ENCODE measurements at regions not wholly inside any gene's neighbourhood (a gene's known extent, or its start where the extent isn't known, plus 50 kb on each side); places are given as distances from the start of the nearest gene placed in this dataset.
"Not testable (repeated sequence)": the region's sequence is repeated elsewhere in the genome, so short reads cannot be mapped to it uniquely, and the experiment has no call there.

DNA sequence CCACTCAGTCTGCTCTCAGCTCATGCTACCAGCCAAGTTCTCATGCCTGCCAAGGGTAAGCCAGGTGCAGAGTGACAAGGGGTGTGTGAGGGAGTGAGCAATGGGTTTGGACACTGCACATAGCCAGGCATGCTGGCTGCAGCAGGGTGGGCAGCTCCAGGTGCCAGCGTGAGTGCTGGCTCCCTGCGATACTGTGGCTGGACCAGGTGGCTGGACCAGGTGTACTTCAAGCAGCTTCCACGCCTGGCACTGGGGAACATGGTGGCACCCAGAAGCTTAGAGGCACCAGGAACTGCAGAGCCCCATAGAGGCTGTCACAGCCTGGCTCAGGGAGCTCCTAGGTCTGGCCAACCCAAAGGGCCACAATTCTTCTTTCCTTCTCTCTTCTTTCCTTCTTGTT lies 234.9 kb upstream of the GIMD1 start:
- DNase-seq (ENCODE audit: low read depth in 1 of 2, low spot score in 1 of 2) = no peak

DNA sequence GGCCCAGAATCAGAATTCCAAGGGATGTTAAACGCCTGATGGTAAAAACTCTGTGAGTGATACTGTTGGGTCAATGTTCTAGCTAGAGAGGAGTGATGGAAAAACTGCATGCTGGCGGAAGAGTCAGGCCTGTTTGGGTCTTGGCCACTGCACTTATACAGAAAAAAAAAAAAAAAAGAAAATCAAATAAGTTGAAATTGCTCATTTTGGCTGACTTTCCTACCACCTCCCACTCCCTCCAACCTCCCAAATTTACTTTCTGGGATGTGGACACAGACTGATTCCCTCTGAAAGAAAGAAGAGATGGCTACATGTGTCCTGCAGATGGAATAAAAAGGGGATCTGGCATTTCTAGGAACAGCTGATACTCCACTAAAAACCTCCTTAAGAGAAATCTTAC lies 234.1 kb upstream of the GIMD1 start:
- DNase-seq (ENCODE audit: low read depth in 1 of 2, low spot score in 1 of 2) = no peak

DNA sequence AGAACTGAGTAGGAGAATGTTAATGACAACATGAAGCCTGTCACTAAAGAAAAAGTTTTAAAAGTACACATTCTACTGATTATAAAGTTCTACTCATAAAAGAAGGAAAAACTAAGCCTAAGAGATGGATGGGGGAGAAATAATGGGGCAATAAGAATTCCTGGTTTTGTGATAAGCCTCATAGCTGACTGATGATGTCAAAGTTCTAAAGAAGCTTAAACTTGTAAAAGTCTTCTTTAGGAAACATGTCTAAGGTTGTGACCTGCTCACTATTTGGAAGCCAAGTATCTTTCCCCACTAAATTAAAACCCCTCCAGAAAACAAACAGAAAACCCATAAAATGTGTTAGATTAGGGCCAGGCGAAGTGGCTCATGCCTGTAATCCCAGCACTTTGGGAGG lies 232.9 kb upstream of the GIMD1 start:
- DNase-seq (ENCODE audit: low read depth in 1 of 2, low spot score in 1 of 2) = no peak

DNA sequence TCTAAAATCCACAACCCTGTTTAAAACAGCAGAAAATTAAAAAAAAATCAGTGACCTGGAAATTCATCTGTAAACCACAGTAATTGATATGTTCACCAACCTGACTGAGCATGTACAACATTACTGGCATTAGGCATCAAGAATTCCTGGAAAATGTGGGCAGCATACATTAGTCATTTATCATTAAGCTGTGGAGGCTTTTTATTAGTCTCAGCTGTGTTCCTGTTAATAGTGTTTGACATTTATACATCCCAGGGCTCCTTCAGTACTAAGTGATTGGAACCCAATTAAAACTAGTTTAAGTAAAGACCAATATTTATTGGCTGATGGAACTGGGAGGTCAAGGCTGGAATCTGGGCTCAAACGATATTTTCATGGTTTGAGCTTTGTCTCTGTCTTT lies 227.3 kb upstream of the GIMD1 start:
- no peak for DNase-seq (ENCODE audit: low read depth in 1 of 2, low spot score in 1 of 2)

DNA sequence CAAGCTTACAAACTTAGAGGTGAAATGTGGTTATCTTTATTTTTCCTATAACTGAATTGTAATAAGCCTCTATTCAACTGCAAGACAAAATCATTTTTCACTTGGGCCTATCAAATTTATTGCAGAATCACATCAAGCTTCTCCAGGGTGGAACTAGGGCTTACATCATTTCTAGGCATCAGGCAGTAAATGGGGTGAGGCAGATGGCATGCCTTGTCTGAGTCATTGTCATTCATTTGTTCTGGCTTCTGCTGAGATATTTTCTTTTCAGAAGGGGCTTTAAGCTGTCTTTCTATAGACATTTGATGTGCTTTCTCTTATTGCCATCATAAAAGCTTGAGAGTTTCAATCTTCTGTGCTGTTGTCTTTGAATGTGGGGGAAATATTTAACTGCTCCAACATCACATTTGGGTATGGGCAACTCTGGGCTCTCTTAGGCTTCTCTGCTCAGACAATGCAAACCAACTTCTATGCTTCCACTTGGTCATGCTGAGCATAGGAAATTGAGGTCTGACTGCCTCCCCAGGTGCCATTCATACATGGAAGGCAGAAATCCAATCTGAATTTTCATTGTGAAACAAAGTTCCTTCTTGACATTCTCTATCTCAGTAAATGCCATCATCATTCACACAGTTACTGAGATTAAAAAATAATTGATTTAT lies 225.8 kb upstream of the GIMD1 start:
- no peak for DNase-seq (ENCODE audit: low read depth in 1 of 2, low spot score in 1 of 2)

DNA sequence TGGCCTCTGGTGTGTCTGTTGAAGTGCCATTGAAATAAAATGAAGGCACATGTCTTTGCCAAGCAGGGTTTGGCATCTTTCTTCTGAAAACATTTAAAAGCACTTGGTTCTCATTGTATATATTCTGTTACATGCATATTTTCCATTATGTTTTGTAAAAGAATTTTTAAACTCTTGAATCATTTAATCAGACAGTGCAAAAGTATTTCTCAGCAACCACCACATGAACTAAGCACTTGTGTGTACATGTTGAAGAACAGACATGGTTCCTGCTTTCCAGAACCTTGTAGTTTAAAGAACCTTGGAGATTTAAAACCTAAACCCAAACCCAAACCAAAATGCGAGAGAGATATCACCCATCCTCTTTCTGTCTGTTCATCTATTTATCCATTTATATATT lies 220.3 kb upstream of the GIMD1 start:
- no peak for DNase-seq (ENCODE audit: low read depth in 1 of 2, low spot score in 1 of 2)

DNA sequence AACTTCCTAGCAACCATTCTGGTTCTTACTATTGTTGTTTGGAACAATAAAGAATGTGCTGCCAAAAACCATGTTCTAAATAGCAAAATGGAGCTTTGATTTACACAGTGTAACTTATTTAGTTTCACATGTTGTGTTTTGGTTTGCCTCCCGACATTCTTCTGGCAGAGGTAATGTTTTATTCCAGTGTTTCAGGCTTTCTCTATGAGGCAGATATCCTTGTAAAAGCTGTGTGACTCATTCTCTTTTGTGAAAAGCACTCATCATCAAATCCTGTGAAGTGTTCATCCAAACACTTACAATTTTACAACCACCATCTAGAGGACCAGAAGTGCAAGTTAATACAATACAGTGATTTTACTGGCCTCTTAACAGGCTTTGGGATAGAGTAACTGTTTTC lies 219.0 kb upstream of the GIMD1 start:
- DNase-seq (ENCODE audit: low read depth in 1 of 2, low spot score in 1 of 2) = no peak

DNA sequence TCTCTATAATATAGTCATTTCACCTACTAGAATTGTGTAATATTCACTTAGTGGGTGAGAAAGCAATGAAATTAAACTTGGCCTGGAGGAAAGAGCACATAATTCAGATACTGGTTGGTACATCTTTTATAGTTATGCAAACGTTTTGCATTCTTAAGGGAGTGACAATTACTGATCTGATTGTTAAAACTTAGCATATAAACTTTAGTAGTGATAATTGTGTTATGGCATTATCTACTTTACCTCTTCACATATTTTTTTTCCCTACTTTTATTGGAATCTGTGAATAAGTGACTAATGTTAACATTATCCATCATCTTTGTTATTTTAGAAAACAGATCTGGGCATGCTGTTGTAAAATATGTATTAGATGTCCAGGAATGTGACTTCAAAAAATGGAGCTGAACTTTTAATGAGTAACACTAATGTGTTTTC lies 217.4 kb upstream of the GIMD1 start:
- no peak for DNase-seq (ENCODE audit: low read depth in 1 of 2, low spot score in 1 of 2)

DNA sequence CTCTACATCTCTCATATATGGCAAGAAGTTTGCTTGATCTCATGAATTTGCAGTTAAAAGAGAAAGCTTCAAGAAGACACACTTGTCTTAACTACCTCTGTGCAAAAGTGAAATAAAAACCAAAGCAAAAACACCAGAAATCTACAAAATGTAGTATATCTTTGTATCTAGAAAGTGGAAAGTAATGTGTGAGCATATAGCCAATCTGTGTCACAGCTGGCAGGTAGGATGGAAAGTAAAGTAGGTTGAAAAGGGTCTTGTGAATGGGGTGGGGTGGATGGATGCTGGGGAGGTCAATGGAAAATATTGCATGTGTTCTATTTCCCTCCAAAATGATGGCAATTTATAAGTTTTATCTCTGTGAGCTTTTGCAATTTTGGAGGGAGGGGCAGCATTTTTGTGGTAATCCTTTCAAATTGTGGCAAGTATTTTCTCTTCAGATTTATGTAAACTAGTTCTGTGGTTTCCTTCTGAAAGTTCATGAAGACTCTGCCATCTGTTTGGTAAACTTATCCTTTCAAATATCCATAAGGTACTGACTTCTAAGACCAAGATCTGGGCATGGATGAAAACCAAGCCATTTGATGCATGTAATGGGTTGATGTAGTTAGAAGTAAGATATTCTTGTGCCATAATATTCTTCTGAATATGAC lies 215.9 kb upstream of the GIMD1 start:
- DNase-seq (ENCODE audit: low read depth in 1 of 2, low spot score in 1 of 2) = no peak

DNA sequence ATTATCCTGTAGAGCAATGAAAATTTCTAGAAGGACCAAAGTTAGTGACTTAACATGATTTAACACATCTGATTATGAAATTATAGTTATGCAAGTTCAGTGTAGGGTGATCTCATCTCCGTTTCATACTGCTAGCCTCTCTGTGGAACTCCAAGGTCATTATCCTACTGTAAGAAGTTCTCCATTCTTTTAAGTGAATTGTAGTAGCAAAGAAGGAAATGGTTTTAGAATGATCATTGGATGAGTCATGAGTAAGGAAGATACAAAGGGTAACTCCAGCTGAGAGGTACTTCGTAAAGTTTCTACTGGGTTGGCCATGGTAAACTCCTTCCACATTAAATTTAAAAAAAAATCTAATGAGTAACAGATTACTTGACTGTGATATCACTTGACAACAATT lies 215.0 kb upstream of the GIMD1 start:
- DNase-seq (ENCODE audit: low read depth in 1 of 2, low spot score in 1 of 2) = no peak

DNA sequence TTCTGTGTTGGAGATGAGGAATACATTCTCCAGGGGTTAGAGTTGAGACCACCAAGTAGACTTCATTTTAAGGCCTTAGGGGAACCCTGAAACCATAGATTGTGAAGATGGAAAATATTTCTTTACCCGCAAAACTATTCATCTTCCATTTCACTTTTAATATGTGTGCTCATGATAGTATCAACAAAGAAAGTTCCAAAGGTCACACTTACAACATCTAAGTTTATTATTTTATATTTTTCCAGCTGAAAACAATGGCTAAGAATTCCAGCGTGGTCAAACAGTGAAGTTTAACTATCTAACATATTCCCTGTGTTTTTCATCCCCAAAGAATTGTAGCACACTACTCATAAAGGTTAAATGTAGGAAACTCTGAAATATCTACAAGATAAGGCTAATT lies 214.5 kb upstream of the GIMD1 start:
- DNase-seq (ENCODE audit: low read depth in 1 of 2, low spot score in 1 of 2) = no peak

DNA sequence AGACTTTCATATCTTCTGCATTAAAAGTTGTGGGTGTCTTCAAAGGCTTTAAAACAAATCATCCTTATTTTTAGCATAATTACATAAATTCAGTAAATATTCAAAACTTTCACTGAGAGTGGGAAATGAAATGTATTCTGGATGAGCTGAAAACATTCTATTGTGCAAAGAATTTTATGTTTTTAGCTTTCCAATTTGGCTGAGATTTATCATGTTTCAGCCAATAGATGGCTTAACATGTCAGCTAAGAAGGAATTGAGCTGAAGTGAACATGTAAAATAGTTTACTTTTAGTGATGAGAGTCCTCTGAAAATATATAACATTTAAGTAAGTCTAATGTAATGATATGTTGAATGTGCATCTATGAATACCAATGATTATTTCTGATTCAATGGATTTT lies 213.5 kb upstream of the GIMD1 start:
- DNase-seq (ENCODE audit: low read depth in 1 of 2, low spot score in 1 of 2) = no peak

DNA sequence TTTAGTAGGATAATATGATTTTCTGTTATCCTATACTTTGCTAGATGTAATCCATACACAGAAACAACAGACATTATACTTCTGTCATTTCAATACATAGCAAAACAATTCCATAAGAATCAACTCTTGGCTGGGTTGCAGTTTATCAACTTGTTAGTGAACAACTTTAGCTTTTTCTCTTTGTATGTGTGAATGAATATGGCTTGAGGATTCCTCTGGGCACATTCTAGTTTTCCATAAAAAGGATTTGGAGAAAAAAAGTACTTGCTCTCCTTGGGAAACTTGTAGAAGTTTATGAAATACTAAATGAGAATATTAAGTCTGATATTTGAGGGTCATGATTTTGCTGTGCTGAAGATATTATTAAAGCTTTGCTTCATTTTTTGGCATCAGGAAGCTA lies 210.7 kb upstream of the GIMD1 start:
- DNase-seq (ENCODE audit: low read depth in 1 of 2, low spot score in 1 of 2) = no peak

DNA sequence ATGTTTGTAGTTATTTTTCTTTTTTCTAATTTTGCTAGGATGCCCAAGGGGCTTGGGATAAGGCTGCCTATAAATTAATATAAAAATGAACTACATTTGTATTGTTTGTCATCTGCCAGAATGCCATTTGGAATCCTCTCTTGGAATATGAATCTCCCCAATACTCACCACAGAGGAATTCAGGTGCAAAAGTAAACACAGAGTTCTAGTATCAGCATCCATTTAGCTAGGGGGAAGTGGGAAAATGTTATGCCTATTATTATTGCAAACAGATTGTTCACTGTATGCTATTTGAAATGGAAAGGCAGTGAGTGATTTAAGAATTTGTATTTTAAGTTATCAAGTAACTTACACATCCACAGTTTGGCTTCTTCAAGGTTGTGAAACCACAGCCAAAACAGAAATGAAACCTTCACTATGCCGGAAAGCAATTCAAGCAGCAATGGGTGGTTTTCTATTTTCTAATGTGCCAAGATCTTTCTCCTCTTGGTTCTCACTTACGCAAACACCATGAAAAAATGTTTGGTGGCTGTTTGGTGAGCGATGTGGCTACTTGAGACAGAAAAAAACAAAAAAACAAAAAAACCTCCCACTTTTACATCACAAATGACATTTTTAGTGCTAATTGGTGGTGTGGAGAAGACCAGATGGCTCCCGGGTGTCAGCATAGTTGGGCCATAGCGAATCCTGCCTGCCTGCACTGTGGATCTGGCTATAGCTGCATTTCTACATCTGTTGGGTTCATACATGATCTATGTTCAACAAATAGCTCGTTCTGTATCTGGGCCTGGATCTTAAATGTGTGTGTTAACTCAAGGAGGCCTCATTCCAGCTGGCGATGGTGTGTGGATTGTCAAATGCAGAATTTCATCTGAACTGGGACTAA lies 200.8 kb upstream of the GIMD1 start:
- DNase-seq (ENCODE audit: low read depth in 1 of 2, low spot score in 1 of 2) = no peak

DNA sequence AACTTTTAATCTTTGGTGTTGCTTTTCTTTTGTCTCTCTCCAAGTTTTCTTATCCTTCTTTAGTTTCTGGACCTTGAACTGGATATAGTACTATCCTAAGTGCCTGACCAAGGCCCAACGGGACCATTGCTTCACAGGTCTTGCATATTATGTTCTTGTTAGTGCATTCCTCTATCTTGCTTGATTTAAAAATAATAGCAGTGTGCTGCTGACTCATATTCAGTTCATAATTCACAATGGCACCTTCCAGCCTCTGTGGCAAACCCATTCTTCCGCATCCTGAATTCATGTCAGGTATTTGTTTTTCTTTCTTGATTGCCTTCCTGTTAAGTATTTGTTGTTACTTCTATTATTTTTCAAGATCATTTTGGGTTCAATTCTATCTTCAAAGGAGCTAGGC lies 197.1 kb upstream of the GIMD1 start:
- no peak for DNase-seq (ENCODE audit: low read depth in 1 of 2, low spot score in 1 of 2)

DNA sequence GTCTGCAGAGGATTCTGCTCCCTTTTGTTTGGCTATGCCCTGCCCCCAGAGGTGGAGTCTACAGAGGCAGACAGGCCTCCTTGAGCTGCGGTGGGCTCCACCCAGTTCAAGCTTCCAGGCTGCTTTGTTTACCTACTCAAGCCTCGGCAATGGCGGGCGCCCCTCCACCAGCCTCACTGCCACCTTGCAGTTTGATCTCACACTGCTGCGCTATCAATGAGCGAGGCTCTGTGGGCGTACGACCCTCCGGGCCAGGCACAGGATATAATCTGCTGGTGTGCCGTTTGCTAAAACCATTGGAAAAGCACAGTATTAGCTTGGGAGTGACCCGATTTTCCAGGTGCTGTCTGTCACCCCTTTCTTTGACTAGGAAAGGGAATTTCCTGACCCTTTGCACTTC lies 195.1 kb upstream of the GIMD1 start:
- not testable (repeated sequence) for DNase-seq (ENCODE audit: low read depth in 1 of 2, low spot score in 1 of 2)

DNA sequence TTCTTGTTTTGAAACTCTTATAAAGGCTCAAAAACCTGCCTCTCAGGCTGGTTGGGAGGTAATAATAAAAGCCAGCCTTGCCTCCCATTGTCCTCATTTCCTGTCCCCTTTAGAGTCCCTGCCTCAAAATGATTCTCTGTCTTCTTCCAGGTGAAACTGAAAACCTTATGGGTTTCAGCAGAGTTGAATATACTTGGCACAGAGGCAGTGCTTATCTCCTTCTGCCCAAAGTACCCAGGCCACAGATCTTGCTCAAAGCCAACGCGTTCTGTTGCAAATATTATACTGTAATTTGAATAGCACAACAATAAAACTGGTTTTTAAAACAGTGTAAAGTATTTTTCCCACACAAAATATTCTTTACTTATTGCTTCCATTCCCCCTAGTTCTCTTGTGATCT lies 183.1 kb upstream of the GIMD1 start:
- no peak for DNase-seq (ENCODE audit: low read depth in 1 of 2, low spot score in 1 of 2)

DNA sequence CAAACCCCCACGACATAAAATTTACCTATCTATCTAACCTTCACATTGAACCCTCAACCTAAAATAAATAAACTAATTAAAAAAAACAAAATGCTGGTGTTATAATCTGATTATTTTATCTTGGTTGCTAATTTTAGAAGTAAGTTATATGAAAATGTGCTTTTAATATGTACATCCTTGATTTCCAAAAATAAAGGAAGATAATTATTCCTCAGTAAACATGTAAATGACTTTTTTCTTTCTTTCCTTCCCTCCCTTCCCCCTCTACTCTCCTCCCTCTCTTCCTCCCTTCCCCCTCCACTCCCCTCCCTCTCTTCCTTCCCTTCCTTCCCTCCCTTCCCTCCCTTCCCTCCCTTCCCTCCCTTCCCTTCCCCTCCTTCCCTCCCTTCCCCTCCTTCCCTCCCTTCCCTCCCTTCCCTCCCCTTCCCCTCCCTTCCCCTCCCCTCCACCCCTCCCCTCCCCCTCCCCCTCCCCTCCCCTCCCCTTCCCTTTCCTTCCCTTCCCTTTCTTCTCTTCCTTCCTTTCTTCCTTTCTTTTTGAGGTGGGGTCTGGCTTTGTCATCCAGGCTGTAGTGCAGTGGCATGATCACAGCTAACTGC lies 180.0 kb upstream of the GIMD1 start:
- DNase-seq (ENCODE audit: low read depth in 1 of 2, low spot score in 1 of 2) = no peak

DNA sequence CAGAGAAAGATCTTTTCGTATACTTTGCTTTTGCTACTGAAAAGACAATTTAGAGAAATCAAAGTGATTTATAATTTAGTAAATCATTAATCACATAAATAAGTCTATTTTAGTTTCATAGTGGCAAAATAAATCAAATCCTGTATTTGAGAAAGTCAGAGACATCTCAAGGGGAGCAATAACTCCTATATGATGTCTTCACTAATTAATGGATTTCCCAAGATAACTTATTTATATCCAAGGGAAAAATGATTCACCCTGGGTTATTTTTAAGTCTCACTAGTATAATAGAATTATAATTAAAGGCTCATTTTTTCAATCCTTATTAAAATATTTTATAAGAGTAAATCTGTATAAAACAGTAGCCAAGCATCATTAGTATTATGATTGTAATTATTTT lies 177.8 kb upstream of the GIMD1 start:
- DNase-seq (ENCODE audit: low read depth in 1 of 2, low spot score in 1 of 2) = no peak

DNA sequence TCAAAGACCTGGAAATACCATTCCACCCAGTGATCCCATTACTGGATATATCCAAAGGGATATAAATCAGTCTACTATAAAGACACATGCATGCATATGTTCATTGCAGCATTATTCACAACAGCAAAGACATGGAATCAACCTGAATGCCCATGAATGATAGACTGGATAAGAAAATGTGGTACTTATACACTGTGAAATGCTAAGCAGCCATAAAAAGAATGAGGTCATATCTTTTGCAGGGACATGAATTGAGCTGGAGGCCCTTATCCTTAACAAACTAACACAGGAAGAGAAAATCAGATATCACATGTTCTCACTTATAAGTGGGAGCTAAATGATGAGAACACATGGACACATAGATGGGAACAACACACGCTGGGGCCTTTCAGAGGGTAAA lies 174.0 kb upstream of the GIMD1 start:
- not testable (repeated sequence) for DNase-seq (ENCODE audit: low read depth in 1 of 2, low spot score in 1 of 2)

DNA sequence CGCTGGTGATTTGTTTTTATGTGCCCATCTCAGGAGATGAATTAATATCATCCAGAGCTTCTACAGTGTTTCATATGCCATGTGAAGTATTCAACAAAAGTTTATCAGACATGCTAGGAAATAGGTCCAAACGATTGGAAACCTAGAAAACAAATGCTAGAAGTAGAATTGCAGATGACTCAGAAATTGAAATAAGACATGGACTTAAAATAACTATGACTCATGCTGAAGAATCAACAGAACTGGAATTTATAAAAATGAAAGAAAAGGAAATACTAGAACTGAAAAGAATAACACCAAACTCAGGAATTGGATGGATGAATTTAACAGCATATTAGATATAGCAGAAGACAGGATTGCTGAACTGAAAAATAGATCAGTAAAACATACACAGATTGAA lies 172.7 kb upstream of the GIMD1 start:
- DNase-seq (ENCODE audit: low read depth in 1 of 2, low spot score in 1 of 2) = no peak

DNA sequence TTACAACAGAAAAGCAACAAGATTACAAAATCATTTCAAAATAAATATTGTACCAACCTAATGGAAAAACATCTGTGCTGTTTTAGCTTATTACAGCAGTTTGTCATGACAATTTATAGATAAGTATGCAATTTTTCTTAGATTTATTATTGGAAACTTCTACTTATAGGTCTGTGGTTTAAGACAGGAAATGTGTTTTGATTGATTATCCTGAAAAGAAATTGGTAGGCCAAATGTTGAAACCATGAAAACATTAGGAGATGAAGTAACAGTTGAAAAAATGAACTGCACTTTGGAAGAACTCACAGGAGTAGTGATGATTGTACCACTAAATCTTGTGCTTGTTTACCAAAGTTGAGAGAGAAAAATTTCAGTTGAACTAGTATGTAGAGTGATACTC lies 162.2 kb upstream of the GIMD1 start:
- DNase-seq (ENCODE audit: low read depth in 1 of 2, low spot score in 1 of 2) = no peak

Measured in activated CD4-positive, alpha-beta T cell treated with anti-CD3 and anti-CD28 coated beads, Interleukin-2, amount 50 U/mL, for 24 hours (primary cell).